ENCODE measurements at regions not wholly inside any gene's neighbourhood (a gene's known extent, or its start where the extent isn't known, plus 50 kb on each side); places are given as distances from the start of the nearest gene placed in this dataset.

GRCh38 chr1:182147136-182147820, 85.8 kb upstream of the ZNF648 start:
- no peak for DNase-seq

GRCh38 chr1:182146286-182146685, 84.8 kb upstream of the ZNF648 start:
- DNase-seq, result no peak

- DNase-seq, result no peak
Observed at GRCh38 chr1:182145441-182145840, 83.9 kb upstream of the ZNF648 start.

- no peak for DNase-seq
Observed at GRCh38 chr1:182144646-182145030, 83.1 kb upstream of the ZNF648 start.

GRCh38 chr1:182143825-182144645, 82.5 kb upstream of the ZNF648 start:
- DNase-seq, result peak; percentile 27

GRCh38 chr1:182143154-182143657, 81.7 kb upstream of the ZNF648 start:
- DNase-seq, result peak; percentile 88

GRCh38 chr1:182142621-182143020, 81.1 kb upstream of the ZNF648 start:
- DNase-seq, result no peak

GRCh38 chr1:182141040-182141439, 79.5 kb upstream of the ZNF648 start:
- DNase-seq, result no peak

GRCh38 chr1:182139496-182139895, 78.0 kb upstream of the ZNF648 start:
- DNase-seq, result no peak

GRCh38 chr1:182137546-182137945, 76.0 kb upstream of the ZNF648 start:
- DNase-seq, result no peak

GRCh38 chr1:182135946-182136345, 74.4 kb upstream of the ZNF648 start:
- no peak for DNase-seq

GRCh38 chr1:182134257-182134656, 72.7 kb upstream of the ZNF648 start:
- DNase-seq, result no peak

GRCh38 chr1:182133181-182133580, 71.7 kb upstream of the ZNF648 start:
- DNase-seq, result no peak

GRCh38 chr1:182129398-182129797, 67.9 kb upstream of the ZNF648 start:
- DNase-seq, result no peak

GRCh38 chr1:182128502-182128901, 67.0 kb upstream of the ZNF648 start:
- no peak for DNase-seq

- no peak for DNase-seq
Observed at GRCh38 chr1:182127656-182128055, 66.1 kb upstream of the ZNF648 start.

- no peak for DNase-seq
Observed at GRCh38 chr1:182126272-182126800, 64.8 kb upstream of the ZNF648 start.

- DNase-seq, result no peak
Observed at GRCh38 chr1:182122913-182123260, 61.4 kb upstream of the ZNF648 start.

GRCh38 chr1:182122256-182122912, 60.9 kb upstream of the ZNF648 start:
- no peak for DNase-seq

- DNase-seq, result no peak
Observed at GRCh38 chr1:182121787-182122186, 60.3 kb upstream of the ZNF648 start.

GRCh38 chr1:182120411-182121258, 59.1 kb upstream of the ZNF648 start:
- DNase-seq, result no peak

GRCh38 chr1:182119631-182120030, 58.1 kb upstream of the ZNF648 start:
- no peak for DNase-seq

GRCh38 chr1:182118851-182119250, 57.3 kb upstream of the ZNF648 start:
- DNase-seq, result no peak

Data from NCI-H345 (cell line).